ENCODE measurements at regions not wholly inside any gene's neighbourhood (a gene's known extent, or its start where the extent isn't known, plus 50 kb on each side); places are given as distances from the start of the nearest gene placed in this dataset.

- TF ChIP-seq CTCF (conservative IDR thresholded peaks at IDR 0.05 in 1 of 2, IDR thresholded peaks at IDR 0.05 in 1 of 2; ENCODE audit: low read depth in 1 of 2, low read length in 2 of 2) = no peak
- no peak for TF ChIP-seq EZH2 (IDR thresholded peaks at IDR 0.05; ENCODE audit: low read length, missing control alignments)
Observed at GRCh38 chr10:23630376-23630775, 191.5 kb downstream of the OTUD1 start.
